ENCODE measurements at regions not wholly inside any gene's neighbourhood (a gene's known extent, or its start where the extent isn't known, plus 50 kb on each side); places are given as distances from the start of the nearest gene placed in this dataset.
"Not testable (repeated sequence)": the region's sequence is repeated elsewhere in the genome, so short reads cannot be mapped to it uniquely, and the experiment has no call there.

DNA sequence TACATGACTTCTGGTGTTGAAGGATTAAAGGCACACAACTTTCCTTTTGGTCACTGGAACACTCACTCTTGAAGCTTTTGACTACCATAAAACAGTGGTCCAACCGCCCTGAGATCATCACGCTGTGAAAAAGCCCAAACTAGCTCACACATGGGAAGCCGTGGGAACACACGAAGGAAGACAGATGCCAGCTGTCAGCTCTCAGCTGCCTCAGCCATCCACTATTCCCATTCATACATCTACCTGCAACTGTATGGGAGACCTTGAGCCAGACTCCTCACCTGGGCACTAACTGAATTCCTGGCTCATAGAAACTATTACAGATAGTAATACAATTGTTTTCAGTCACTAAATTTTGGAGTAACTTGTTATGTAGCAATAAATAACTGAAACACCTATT lies 246.1 kb downstream of the MSX2 start:
- no peak for DNase-seq

- DNase-seq: no peak
These were observed 229.5 kb downstream of the MSX2 start for GRCh38 chr5:174953871-174954270.

- peak; percentile 34 for DNase-seq
These were observed 226.9 kb downstream of the MSX2 start for GRCh38 chr5:174951151-174951780.

DNA sequence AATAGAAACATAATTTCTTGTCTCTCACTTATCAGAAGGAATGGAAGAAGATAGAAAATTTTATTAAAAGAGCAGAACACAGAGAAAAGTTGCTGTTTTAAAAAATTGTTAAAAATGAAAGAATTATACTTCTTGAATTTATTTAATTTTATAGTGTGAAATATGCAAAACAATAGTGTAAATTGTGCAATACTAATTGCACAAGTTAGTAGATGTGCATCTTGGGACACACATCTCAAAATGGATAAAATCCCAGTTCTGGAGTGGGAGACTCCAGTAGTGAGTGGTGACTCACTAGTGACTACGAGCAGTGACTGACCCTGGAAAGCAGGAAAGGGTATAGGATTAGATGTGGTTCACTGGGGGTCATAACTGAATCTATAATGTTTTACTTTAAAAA lies 223.2 kb downstream of the MSX2 start:
- no peak for DNase-seq

GRCh38 chr5:174945853-174946252 lies 221.5 kb downstream of the MSX2 start:
- no peak for DNase-seq

DNA sequence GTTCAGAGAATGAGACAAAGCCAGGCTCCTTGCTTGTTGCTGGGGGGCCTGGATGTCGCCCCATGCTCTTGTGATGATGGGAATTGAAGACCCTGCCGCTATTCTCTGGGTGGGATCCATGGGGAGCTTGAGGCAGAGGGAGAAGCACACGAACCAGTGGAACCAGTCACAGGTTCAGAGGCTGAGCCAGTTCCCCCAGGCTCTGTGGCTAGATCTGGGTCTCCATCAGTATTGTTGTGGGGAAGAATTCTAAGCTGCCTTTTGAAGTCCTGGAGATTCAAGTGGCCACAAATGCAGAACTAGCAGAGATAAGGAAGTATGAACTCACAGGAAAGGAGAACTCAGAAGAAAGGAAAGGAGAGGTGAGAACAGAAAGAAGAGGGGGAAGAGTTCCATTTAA lies 219.4 kb downstream of the MSX2 start:
- DNase-seq: no peak

GRCh38 chr5:174943002-174943401 lies 218.6 kb downstream of the MSX2 start:
- DNase-seq: not testable (repeated sequence)

- DNase-seq: no peak
These were observed 213.1 kb downstream of the MSX2 start for GRCh38 chr5:174937201-174938123.

GRCh38 chr5:174935854-174936474 lies 211.6 kb downstream of the MSX2 start:
- no peak for DNase-seq

DNA sequence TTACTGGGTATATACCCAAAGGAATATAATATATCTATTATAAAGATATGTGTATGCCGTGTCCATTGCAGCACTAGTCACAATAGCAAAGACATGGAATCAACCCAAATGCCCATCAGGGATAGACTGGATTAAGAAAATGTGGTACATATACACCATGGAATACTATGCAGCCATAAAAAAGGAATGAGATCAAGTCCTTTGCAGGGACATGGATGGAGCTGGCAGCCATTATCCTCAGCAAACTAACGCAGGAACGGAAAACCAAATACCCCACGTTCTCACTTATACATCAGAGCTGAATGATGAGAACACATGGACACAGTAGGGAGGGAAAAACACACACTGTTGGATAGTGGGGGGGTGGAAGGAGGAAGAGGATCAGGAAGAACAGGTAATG lies 206.7 kb downstream of the MSX2 start:
- not testable (repeated sequence) for DNase-seq

GRCh38 chr5:174925586-174925985 lies 201.2 kb downstream of the MSX2 start:
- no peak for DNase-seq

DNA sequence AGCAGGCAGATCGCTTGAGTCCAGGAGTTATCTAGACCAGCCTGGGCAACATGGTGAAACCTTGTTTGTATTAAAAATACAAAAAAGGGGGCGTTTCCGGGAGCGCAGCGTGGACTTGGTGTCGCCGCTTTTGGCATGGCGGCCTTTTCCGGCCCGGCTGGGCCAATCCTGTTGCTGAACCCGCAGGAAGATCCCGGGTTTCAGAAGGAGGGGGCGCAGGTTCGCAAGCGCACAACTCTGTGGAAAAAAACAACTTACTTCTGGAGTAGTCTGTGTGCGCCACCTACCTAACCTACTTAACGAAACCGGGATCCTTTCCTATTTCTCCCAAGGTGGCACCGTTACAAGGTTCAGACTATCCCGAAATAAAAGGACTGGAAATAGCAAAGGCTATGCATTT lies 198.6 kb downstream of the MSX2 start:
- no peak for DNase-seq

GRCh38 chr5:174920906-174921550 lies 196.6 kb downstream of the MSX2 start:
- DNase-seq: no peak

DNA sequence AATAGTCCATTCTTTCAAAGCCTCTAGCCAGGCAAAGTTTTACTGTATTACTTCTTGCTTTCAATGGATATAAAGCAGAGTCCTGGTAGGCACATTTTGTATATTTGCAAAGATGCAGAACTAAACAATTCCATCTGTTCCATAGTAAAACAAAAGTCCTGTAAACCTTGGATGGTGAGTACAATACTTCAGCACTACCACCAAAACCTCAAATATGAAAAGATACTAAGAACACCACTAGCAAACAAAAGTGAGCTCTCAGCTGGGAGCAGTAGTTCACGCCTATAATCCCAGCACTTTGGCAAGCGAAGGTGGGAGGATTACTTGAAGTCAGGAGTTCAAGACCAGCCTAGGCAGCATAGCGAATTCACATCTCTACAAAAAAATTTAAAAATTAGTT lies 195.0 kb downstream of the MSX2 start:
- no peak for DNase-seq

DNA sequence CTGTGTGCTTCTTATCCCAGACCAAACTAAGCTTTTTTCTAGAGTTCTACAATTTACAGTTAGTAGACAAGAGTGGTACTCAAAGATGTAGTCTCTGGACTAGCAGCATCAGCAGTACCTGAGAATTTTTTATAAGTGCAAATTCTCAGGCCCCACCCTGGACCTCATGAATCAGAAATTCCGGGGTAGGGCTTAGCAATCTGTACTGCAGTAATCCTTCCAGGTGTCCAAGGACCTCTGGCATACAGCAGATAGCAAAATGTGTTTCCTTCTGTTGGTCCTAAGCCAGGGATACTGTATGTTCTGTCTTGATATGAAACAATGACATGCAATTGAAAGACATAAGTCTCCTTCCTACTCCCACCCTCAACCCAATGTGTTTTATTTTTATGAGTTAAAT lies 194.3 kb downstream of the MSX2 start:
- DNase-seq: no peak

DNA sequence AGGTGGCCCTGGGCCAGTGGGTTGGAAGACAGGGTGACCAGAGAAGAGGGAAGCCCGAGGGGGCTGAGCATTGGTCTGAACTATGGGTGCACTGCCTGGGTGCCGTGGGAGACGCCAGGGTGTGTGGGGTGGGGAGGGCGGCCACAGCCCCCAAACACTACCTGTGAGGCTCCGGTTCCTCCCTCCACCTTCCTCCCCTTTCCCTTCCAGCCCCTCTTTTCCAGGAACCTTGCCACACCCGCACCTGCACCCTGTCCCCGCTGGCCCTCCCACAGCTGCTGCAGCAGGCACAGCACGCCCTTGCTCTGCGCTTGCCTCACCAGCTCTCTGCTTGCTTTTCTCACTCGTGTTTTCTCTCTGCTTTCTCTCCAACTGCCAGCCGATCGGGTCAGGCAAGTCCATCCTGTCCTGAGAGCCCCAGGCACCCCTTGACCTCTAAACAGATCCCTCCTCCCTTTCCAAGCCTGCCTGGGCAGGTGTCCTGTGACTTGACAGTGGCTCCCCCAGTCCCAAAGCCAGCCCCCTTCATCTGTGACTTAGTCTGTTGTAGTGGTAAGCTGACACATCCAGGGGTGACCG lies 193.7 kb downstream of the MSX2 start:
- DNase-seq: no peak

GRCh38 chr5:174917435-174917834 lies 193.1 kb downstream of the MSX2 start:
- DNase-seq: not testable (repeated sequence)

DNA sequence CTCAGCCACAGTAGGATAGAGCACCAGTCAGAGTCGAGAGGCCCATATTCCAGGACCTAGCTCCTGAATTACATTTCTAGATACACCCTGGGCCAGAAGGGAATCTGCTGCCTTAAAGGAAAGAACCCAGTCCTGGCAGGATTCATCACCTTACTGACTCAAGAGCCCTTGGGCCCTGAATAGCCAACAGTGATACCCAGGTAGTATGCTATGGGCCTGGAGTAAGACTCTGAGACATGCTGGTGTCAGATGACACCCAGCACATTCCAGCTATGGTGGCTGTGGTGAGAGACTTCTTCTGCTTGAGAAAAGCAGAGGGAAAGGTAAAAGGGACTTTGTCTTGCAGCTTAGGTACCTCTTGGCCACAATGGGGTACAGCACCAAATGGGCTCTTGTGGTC lies 192.5 kb downstream of the MSX2 start:
- DNase-seq: not testable (repeated sequence)

- no peak for DNase-seq
These were observed 191.8 kb downstream of the MSX2 start for GRCh38 chr5:174916227-174916626.

DNA sequence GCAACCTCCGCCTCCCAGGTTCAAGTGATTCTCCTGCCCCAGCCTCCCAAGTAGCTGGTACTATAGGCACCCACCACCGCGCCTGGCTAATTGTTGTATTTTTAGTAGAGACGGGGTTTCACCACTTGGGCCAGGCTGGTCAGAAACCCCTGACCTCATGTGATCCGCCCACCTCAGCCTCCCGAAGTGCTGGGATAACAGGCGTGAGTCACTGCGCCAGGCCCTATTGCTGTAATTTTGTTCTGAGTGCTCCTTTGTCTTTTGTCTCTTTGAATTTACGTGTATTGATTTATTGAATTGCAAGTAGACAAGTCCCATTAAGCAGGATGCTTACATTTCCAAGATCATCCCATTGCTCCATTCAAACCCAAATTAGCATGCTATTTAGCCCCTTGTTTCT lies 186.7 kb downstream of the MSX2 start:
- no peak for DNase-seq

DNA sequence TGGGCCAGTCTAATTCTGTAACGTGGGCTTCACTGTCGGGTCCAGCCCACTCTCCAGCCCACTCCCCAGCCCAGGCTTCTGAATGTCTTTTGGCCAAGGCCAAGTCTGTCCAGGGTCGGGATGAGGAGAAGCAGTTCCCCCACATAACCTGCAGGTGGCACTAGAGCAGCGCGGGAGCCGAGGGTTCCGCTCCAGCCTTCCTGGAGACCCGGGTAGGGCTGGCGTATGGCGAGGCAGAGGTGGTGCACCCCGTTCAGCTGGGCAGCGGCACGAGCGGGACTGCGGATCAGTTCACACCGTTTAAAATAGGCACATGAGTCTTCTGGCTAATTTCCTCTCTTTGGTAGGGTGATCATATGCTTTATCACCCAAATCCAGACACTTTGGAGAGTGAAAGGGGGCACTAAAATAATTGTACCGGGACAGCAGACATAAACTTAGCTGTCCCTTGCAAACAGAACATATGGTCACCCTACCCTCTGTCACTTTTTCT lies 185.9 kb downstream of the MSX2 start:
- peak; percentile 4 for DNase-seq

GRCh38 chr5:174903172-174903732 lies 178.9 kb downstream of the MSX2 start:
- no peak for DNase-seq

- no peak for DNase-seq
These were observed 177.0 kb downstream of the MSX2 start for GRCh38 chr5:174901336-174901735.
